ENCODE measurements at regions not wholly inside any gene's neighbourhood (a gene's known extent, or its start where the extent isn't known, plus 50 kb on each side); places are given as distances from the start of the nearest gene placed in this dataset.

DNA sequence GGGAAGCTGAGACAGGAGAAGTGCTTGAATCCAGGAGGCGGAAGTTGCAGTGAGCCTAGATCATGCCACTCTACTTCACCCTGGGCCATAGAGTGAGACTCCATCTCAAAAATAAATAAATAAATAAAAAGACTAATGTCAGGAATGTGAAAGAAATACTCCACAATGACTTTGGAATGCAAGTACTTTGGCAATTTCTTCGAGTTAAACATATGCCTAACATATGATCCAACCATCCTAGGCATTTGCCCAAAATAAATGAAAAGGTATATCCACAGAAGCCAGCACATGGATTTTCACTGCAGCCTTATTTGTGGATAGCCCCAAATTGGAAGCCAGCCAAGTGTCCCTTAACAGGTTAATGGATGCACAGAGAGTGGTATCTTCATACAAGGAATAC lies 357.9 kb upstream of the TMEM132C start:
- DNase-seq (ENCODE audit: low read depth) = no peak
- no peak overlapping the region for H3K4me3 ChIP-seq (ENCODE audit: control insufficient read depth, low read depth, low read length)
- TF ChIP-seq, protein P1, sequence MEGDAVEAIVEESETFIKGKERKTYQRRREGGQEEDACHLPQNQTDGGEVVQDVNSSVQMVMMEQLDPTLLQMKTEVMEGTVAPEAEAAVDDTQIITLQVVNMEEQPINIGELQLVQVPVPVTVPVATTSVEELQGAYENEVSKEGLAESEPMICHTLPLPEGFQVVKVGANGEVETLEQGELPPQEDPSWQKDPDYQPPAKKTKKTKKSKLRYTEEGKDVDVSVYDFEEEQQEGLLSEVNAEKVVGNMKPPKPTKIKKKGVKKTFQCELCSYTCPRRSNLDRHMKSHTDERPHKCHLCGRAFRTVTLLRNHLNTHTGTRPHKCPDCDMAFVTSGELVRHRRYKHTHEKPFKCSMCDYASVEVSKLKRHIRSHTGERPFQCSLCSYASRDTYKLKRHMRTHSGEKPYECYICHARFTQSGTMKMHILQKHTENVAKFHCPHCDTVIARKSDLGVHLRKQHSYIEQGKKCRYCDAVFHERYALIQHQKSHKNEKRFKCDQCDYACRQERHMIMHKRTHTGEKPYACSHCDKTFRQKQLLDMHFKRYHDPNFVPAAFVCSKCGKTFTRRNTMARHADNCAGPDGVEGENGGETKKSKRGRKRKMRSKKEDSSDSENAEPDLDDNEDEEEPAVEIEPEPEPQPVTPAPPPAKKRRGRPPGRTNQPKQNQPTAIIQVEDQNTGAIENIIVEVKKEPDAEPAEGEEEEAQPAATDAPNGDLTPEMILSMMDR (IDR thresholded peaks at IDR 0.05; ENCODE audit: control insufficient read depth, insufficient read depth, low read depth, low read length, missing control alignments) = no peak

- TF ChIP-seq, protein P1 (IDR thresholded peaks at IDR 0.05; ENCODE audit: control insufficient read depth, insufficient read depth, low read depth, low read length, missing control alignments) = no peak
- no peak overlapping the region for H3K4me3 ChIP-seq (ENCODE audit: control insufficient read depth, low read depth, low read length)
- DNase-seq (ENCODE audit: low read depth) = no peak
Observed at GRCh38 chr12:127911291-127911690, 355.7 kb upstream of the TMEM132C start.

DNA sequence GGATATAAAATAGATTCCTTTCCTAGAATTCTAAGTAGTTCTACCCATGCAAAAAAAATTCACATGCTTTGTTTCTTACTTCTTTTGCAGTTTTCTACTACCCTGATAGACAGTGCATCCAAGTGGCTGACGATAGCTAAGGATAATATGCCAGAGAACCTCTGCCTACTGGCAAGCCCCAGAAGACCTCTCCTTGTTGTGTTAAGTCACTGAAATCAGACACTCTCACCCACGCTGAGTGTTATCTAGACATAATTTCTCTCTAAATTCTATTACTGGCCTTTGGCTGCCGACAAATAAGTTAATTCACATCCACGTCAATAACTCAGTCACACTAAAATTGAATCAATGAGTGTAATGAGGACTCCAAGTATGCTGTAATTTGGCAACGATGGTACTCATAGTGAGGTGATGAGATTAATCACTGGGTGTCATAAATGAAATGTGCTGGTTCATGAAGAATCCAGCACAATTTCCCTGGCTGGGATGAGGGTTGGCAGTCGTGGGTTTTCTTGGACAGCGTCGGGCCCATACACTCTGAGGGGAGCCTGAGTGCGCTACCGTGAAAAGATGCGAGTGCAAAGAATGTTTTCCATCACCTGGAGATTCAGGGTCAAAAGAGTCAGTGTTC lies 354.8 kb upstream of the TMEM132C start:
- DNase-seq (ENCODE audit: low read depth) = no peak
- TF ChIP-seq, protein P1 (IDR thresholded peaks at IDR 0.05; ENCODE audit: control insufficient read depth, insufficient read depth, low read depth, low read length, missing control alignments) = no peak
- H3K4me3 ChIP-seq (ENCODE audit: control insufficient read depth, low read depth, low read length) = no peak overlapping the region

DNA sequence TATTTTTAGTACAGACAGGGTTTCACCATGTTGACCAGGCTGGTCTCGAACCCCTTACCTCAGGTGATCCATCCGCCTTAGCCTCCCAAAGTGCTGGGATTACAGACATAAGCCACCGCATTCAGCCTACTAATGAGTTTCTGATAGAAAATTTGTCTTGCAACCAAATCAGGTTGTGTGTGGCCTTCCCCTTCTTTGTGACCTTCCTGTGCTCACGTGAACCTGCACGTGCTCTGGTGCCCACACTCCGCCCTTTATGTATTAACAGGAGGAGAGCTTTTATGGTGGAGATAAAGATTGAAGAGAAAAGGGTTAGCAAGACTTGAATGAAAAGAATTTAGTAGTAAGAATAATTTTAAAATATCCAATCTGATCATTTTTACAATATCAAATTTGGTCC lies 343.5 kb upstream of the TMEM132C start:
- TF ChIP-seq, protein P1 (IDR thresholded peaks at IDR 0.05; ENCODE audit: control insufficient read depth, insufficient read depth, low read depth, low read length, missing control alignments) = no peak
- H3K4me3 ChIP-seq (ENCODE audit: control insufficient read depth, low read depth, low read length) = no peak overlapping the region
- DNase-seq (ENCODE audit: low read depth) = no peak

GRCh38 chr12:127925971-127926370 lies 341.0 kb upstream of the TMEM132C start:
- DNase-seq (ENCODE audit: low read depth) = no peak
- TF ChIP-seq, protein P1 (IDR thresholded peaks at IDR 0.05; ENCODE audit: control insufficient read depth, insufficient read depth, low read depth, low read length, missing control alignments) = peak; percentile 79

GRCh38 chr12:127928178-127928577 lies 338.8 kb upstream of the TMEM132C start:
- no peak for DNase-seq (ENCODE audit: low read depth)
- TF ChIP-seq, protein P1 (IDR thresholded peaks at IDR 0.05; ENCODE audit: control insufficient read depth, insufficient read depth, low read depth, low read length, missing control alignments) = no peak
- H3K4me3 ChIP-seq (ENCODE audit: control insufficient read depth, low read depth, low read length) = no peak overlapping the region

More at GRCh38 chr12:127925971-127926370, 341.0 kb upstream of the TMEM132C start:
- no peak overlapping the region for H3K4me3 ChIP-seq (ENCODE audit: control insufficient read depth, low read depth, low read length)
